ENCODE measurements at regions not wholly inside any gene's neighbourhood (a gene's known extent, or its start where the extent isn't known, plus 50 kb on each side); places are given as distances from the start of the nearest gene placed in this dataset.
A peak's percentile ranks its signal among the peaks of the same experiment; 100 is the strongest.

GRCh38 chr6:14573267-14573666, 455.7 kb downstream of the CD83 start:
- H3K27ac ChIP-seq (replicated peaks) = no peak overlapping the region
- no peak overlapping the region for H3K4me3 ChIP-seq (replicated peaks; ENCODE audit: insufficient read depth, low read length)
- TF ChIP-seq SPI1 (IDR thresholded peaks at IDR 0.05; ENCODE audit: borderline replicate concordance, low read depth) = no peak
- TF ChIP-seq, protein P1, sequence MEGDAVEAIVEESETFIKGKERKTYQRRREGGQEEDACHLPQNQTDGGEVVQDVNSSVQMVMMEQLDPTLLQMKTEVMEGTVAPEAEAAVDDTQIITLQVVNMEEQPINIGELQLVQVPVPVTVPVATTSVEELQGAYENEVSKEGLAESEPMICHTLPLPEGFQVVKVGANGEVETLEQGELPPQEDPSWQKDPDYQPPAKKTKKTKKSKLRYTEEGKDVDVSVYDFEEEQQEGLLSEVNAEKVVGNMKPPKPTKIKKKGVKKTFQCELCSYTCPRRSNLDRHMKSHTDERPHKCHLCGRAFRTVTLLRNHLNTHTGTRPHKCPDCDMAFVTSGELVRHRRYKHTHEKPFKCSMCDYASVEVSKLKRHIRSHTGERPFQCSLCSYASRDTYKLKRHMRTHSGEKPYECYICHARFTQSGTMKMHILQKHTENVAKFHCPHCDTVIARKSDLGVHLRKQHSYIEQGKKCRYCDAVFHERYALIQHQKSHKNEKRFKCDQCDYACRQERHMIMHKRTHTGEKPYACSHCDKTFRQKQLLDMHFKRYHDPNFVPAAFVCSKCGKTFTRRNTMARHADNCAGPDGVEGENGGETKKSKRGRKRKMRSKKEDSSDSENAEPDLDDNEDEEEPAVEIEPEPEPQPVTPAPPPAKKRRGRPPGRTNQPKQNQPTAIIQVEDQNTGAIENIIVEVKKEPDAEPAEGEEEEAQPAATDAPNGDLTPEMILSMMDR (IDR thresholded peaks at IDR 0.05; ENCODE audit: insufficient read depth, low read length) = no peak
- H3K27me3 ChIP-seq (ENCODE audit: insufficient read depth, poor library complexity, severe bottlenecking) = no peaks in the 10 kb centered on the region
- no peak for DNase-seq (ENCODE audit: low read depth in 1 of 2, low spot score in 1 of 2)

DNA sequence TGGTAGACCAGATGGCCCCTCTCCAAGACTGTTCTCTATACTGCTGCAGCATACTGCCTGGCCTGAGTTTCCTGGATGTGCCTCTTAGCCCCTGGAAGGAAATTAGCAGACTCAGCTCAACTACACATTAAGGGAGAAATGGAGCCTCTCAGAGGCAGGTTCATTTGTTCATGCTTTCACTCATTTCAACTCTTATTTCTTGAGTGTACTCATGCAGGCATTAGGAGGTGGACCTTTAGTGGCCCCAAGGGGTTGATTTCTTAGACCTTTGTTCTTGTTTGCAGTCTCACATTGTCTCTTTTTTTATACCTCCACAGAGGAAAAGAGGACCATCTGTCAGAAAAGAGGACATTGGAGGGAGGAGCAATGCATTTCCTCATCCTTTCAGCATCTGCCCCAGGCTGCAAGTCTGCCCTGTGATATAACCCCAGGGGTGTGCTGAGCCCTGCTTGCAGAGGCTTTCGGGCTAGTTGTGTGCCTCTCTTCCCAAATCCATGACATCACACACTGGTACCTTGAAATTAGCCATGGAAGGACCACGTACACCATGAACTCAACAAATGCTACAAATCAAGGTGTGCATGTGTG, 456.2 kb downstream of the CD83 start:
- Histone ChIP-seq H3K27ac (replicated peaks) (no peak overlapping the region), H3K4me3 (replicated peaks; ENCODE audit: insufficient read depth, low read length) (no peak overlapping the region), H3K27me3 (ENCODE audit: insufficient read depth, poor library complexity, severe bottlenecking) (no peaks in the 10 kb centered on the region)
- peak in 1 of 2 experiments; percentile 5 for DNase-seq (ENCODE audit: low read depth in 1 of 2, low spot score in 1 of 2)
- TF ChIP-seq POLR2AphosphoS5 (IDR thresholded peaks at IDR 0.05; ENCODE audit: low read depth) = no peak
- peak; percentile 13; the same call in 1 of the 2 replicates for TF ChIP-seq SPI1 (IDR thresholded peaks at IDR 0.05; ENCODE audit: borderline replicate concordance, low read depth)

- no peaks in the 10 kb centered on the region for H3K27me3 ChIP-seq (ENCODE audit: insufficient read depth, poor library complexity, severe bottlenecking)
- TF ChIP-seq GABPA (IDR thresholded peaks at IDR 0.05; ENCODE audit: low read depth) (no peak), SPI1 (IDR thresholded peaks at IDR 0.05; ENCODE audit: borderline replicate concordance, low read depth) (no peak), REST (IDR thresholded peaks at IDR 0.05; ENCODE audit: insufficient replicate concordance, low read depth) (no peak), POLR2AphosphoS5 (IDR thresholded peaks at IDR 0.05; ENCODE audit: low read depth) (no peak)
- TF ChIP-seq, protein P1 (IDR thresholded peaks at IDR 0.05; ENCODE audit: insufficient read depth, low read length) = no peak
- DNase-seq (ENCODE audit: low read depth in 1 of 2, low spot score in 1 of 2) = no peak
Observed at GRCh38 chr6:14575961-14576360, 458.4 kb downstream of the CD83 start.

GRCh38 chr6:14578994-14579393, 461.4 kb downstream of the CD83 start:
- H3K4me3 ChIP-seq (replicated peaks; ENCODE audit: insufficient read depth, low read length) = no peak overlapping the region
- no peak overlapping the region for H3K27ac ChIP-seq (replicated peaks)
- H3K27me3 ChIP-seq (ENCODE audit: insufficient read depth, poor library complexity, severe bottlenecking) = no peaks in the 10 kb centered on the region
- DNase-seq (ENCODE audit: low read depth in 1 of 2, low spot score in 1 of 2) = no peak
- TF ChIP-seq POLR2AphosphoS5 (IDR thresholded peaks at IDR 0.05; ENCODE audit: low read depth) = no peak
- TF ChIP-seq REST (IDR thresholded peaks at IDR 0.05; ENCODE audit: insufficient replicate concordance, low read depth) = peak; percentile 65

More at GRCh38 chr6:14575961-14576360, 458.4 kb downstream of the CD83 start:
- Histone ChIP-seq H3K4me3 (replicated peaks; ENCODE audit: insufficient read depth, low read length) (no peak overlapping the region), H3K27ac (replicated peaks) (no peak overlapping the region)

DNA sequence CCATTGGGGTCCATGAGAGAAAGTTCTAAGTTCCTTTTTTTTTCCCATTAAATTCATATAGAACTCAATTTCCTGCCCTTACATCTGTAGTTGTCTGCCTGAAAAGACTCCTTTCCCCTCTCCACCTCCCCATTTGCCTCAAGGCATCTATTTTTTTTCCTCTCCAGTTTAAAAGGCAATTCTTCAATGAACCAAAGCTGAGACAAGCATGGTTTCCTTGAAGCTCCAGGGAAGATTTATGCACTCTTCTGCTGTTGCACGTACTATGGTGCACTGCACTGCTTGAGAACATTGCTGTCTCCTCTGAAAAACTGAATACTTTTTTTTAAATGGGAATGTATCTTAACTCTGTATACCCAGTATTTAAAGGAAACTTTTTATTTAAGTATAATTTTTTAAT, 465.2 kb downstream of the CD83 start:
- no peak overlapping the region for H3K27ac ChIP-seq (replicated peaks)
- TF ChIP-seq, protein P1 (IDR thresholded peaks at IDR 0.05; ENCODE audit: insufficient read depth, low read length) = no peak
- TF ChIP-seq POLR2AphosphoS5 (IDR thresholded peaks at IDR 0.05; ENCODE audit: low read depth) (no peak), REST (IDR thresholded peaks at IDR 0.05; ENCODE audit: insufficient replicate concordance, low read depth) (no peak)
- H3K27me3 ChIP-seq (ENCODE audit: insufficient read depth, poor library complexity, severe bottlenecking) = no peaks in the 10 kb centered on the region
- DNase-seq (ENCODE audit: low read depth in 1 of 2, low spot score in 1 of 2) = no peak
- no peak overlapping the region for H3K4me3 ChIP-seq (replicated peaks; ENCODE audit: insufficient read depth, low read length)

Measured in HL-60 (cell line).